Breast epithelium (tissue), 4 donors: ENCODE measurements at regions not wholly inside any gene's neighbourhood (a gene's known extent, or its start where the extent isn't known, plus 50 kb on each side); places are given as distances from the start of the nearest gene placed in this dataset.

Experiments
- DNase-seq, 2 donors: peaks; one replicate each; pipeline ENCODE4 v3.0.0-alpha.2; 2019; ENCODE audit warnings: low spot score in 2 of 2
- H3K27ac ChIP-seq, 2 donors: fragments of 200-600 bp; sonication (generic) in 1 of 2; one replicate each; pipeline ENCODE4 v1.5.1; 2016 to 2019; ENCODE audit warnings: mild to moderate bottlenecking in 1 of 2
- H3K27me3 ChIP-seq, 2 donors: fragments of 200-600 bp; sonication (generic) in 1 of 2; one replicate each; pipeline versions ENCODE4 v1.5.1 to v1.6.0; 2017 to 2019; ENCODE audit warnings: control low read depth in 1 of 2, mild to moderate bottlenecking in 1 of 2
- H3K36me3 ChIP-seq: fragments of 200-600 bp; one replicate; pipeline ENCODE4 v1.5.1; 2019
- H3K4me1 ChIP-seq, 2 donors: fragments of 200-600 bp; sonication (generic); one replicate each; pipeline ENCODE4 v1.5.1; 2016 to 2019; ENCODE audit warnings: control low read depth in 1 of 2
- H3K4me3 ChIP-seq, 3 donors: fragments of 200-600 bp; sonication (generic); 1 replicate in 2 of 3; 2 replicates in 1 of 3; pipeline ENCODE4 v1.5.1; 2016 to 2019; ENCODE audit warnings: mild to moderate bottlenecking in 3 of 3, moderate library complexity in 2 of 3
- H3K9me3 ChIP-seq, 2 donors: fragments of 200-600 bp; sonication (generic) in 1 of 2; one replicate each; pipeline ENCODE4 v1.5.1; 2016 to 2019; ENCODE audit warnings: control low read depth in 1 of 2
- CTCF ChIP-seq, 3 donors: fragments of 450-650 bp; IDR thresholded peaks; one replicate each; pipeline ENCODE4 v1.5.1; 2016 to 2017; ENCODE audit warnings: antibody characterized with exemption in 3 of 3, mild to moderate bottlenecking in 3 of 3, moderate library complexity in 3 of 3
- POLR2A ChIP-seq: fragments of 450-650 bp; IDR thresholded peaks from one replicate; pipeline ENCODE4 v1.6.1; 2016; ENCODE audit warnings: antibody characterized with exemption, mild to moderate bottlenecking, moderate library complexity
- POLR2AphosphoS5 ChIP-seq, 3 donors: sonication (generic); formaldehyde crosslinking; IDR thresholded peaks; one replicate each; pipeline ENCODE4 v1.6.1; 2017; ENCODE audit warnings: antibody characterized with exemption in 3 of 3
- intact Hi-C: fragments of 100-400 bp; cut with DNase I; formaldehyde crosslinking; loops from one replicate; pipeline ENCODE4 v1.15.1; 2023; ENCODE audit warnings: low total_unique reads

- DNase-seq, result no peak
- intact Hi-C loops, result no loop called here
- no peaks in the 10 kb centered on the region for H3K9me3 ChIP-seq
- no peak overlapping the region for H3K4me3 ChIP-seq
- no peaks in the 10 kb centered on the region for H3K4me1 ChIP-seq
- no peak for TF ChIP-seq CTCF (IDR thresholded peaks at IDR 0.05)
- no peak for TF ChIP-seq POLR2A
- no peak for TF ChIP-seq POLR2AphosphoS5 (IDR thresholded peaks at IDR 0.05)
- no peaks in the 10 kb centered on the region for H3K36me3 ChIP-seq
- H3K27me3 ChIP-seq, result no peaks in the 10 kb centered on the region
- H3K27ac ChIP-seq, result no peak overlapping the region
These were observed 127.4 kb downstream of the VCX3A start for GRCh38 chrX:6407542-6407941.

GRCh38 chrX:6386837-6387236, 148.1 kb downstream of the VCX3A start:
- Histone ChIP-seq H3K4me3 (no peak overlapping the region), H3K9me3 (no peaks in the 10 kb centered on the region), H3K4me1 (no peaks in the 10 kb centered on the region), H3K27me3 (peaks cover 0 to 10% of the 10 kb centered on the region in 2 donors), H3K36me3 (no peaks in the 10 kb centered on the region), H3K27ac (no peak overlapping the region)
- no peak for DNase-seq
- TF ChIP-seq CTCF (IDR thresholded peaks at IDR 0.05) (no peak), POLR2A (no peak), POLR2AphosphoS5 (IDR thresholded peaks at IDR 0.05) (no peak)
- intact Hi-C loops, result no loop called here

DNA sequence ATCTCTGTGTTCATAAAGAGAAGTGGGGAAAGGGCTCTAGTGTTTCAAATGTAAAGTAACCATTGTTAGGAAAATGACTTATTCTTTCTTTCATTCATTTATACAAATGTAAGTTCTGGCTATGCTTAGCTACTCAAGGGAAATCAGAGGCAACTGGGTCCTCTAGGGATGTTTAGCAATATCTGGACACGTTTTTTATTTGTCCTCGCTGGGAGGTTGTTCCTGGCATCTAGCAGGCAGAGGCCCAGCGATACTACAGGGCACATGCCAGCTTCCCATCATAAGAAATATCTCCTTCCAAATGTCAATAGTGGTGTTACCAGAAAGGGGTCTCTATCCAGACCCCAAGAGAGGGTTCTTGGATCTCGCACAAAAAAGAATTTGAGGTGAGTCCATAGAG, 150.0 kb downstream of the VCX3A start:
- no peaks in the 10 kb centered on the region for H3K36me3 ChIP-seq
- intact Hi-C loops, result no loop called here
- no peak overlapping the region for H3K4me3 ChIP-seq
- peaks cover 0 to 10% of the 10 kb centered on the region in 2 donors for H3K27me3 ChIP-seq
- H3K27ac ChIP-seq, result no peak overlapping the region
- no peaks in the 10 kb centered on the region for H3K4me1 ChIP-seq
- no peak for DNase-seq
- no peak for TF ChIP-seq POLR2AphosphoS5 (IDR thresholded peaks at IDR 0.05)
- TF ChIP-seq POLR2A, result no peak
- TF ChIP-seq CTCF (IDR thresholded peaks at IDR 0.05), result no peak
- peaks cover 0 to 4% of the 10 kb centered on the region in 2 donors for H3K9me3 ChIP-seq

GRCh38 chrX:6384371-6384770, 150.5 kb downstream of the VCX3A start:
- DNase-seq, result no peak
- H3K9me3 ChIP-seq, result peaks cover 0 to 4% of the 10 kb centered on the region in 2 donors

DNA sequence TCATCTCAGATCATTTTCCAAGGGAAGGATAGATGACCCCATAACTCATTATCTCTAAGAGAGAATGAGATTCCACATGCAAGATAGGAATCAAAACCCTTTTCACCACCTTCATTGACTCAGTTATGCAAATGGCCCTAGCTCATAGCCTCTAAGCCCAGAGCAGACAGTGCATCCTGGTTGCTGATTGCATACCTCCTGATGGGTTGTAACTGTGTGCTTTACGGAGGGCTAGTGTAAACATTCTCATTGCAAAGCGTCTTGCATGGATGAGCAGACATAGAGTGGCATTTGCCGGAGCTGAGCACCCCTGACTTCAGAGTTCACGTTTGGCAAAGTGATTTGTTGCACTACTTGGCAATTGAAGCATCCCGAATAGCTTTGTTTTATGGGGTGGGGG, 151.0 kb downstream of the VCX3A start:
- no peak for TF ChIP-seq POLR2A
- no peak for TF ChIP-seq CTCF (IDR thresholded peaks at IDR 0.05)
- TF ChIP-seq POLR2AphosphoS5 (IDR thresholded peaks at IDR 0.05), result no peak
- Histone ChIP-seq H3K9me3 (peaks cover 0 to 4% of the 10 kb centered on the region in 2 donors), H3K4me1 (no peaks in the 10 kb centered on the region), H3K27ac (no peak overlapping the region), H3K36me3 (no peaks in the 10 kb centered on the region), H3K4me3 (no peak overlapping the region), H3K27me3 (peaks cover 0 to 10% of the 10 kb centered on the region in 2 donors)
- DNase-seq, result no peak
- intact Hi-C loops, result no loop called here

More at GRCh38 chrX:6384371-6384770, 150.5 kb downstream of the VCX3A start:
- no peak for TF ChIP-seq POLR2AphosphoS5 (IDR thresholded peaks at IDR 0.05)
- TF ChIP-seq CTCF (IDR thresholded peaks at IDR 0.05), result no peak
- no peak for TF ChIP-seq POLR2A
- intact Hi-C loops, result no loop called here
- Histone ChIP-seq H3K27me3 (peaks cover 0 to 10% of the 10 kb centered on the region in 2 donors), H3K27ac (no peak overlapping the region), H3K4me1 (no peaks in the 10 kb centered on the region), H3K36me3 (no peaks in the 10 kb centered on the region), H3K4me3 (no peak overlapping the region)
